ENCODE measurements at regions not wholly inside any gene's neighbourhood (a gene's known extent, or its start where the extent isn't known, plus 50 kb on each side); places are given as distances from the start of the nearest gene placed in this dataset.

- Histone ChIP-seq H3K4me3 (ENCODE audit: low read length) (no peak overlapping the region), H3K27me3 (ENCODE audit: insufficient read depth, low read length, poor library complexity, severe bottlenecking) (no peaks in the 10 kb centered on the region), H3K9me3 (ENCODE audit: low read length) (no peaks in the 10 kb centered on the region), H3K27ac (ENCODE audit: low read depth, low read length) (no peak overlapping the region), H3K4me1 (ENCODE audit: insufficient read depth, low read length) (no peaks in the 10 kb centered on the region), H3K36me3 (ENCODE audit: insufficient read depth, low read length) (no peaks in the 10 kb centered on the region)
- ChIA-PET POLR2A (no interaction called here), CTCF (no interaction called here)
- Mint-ChIP-seq H3K9me3 (peaks cover 0 to 15% (median 1%) of the 10 kb centered on the region in 5 donors), H3K4me3 (no peak overlapping the region), H3K4me1 (no peaks in the 10 kb centered on the region), H3K36me3 (no peaks in the 10 kb centered on the region), H3K27ac (peak overlapping the region in 1 of 8 donors; percentile 58), H3K27me3 (no peaks in the 10 kb centered on the region)
- DNase-seq = no peak
These were observed 154.8 kb upstream of the RGS18 start for GRCh38 chr1:192003295-192004077.

DNA sequence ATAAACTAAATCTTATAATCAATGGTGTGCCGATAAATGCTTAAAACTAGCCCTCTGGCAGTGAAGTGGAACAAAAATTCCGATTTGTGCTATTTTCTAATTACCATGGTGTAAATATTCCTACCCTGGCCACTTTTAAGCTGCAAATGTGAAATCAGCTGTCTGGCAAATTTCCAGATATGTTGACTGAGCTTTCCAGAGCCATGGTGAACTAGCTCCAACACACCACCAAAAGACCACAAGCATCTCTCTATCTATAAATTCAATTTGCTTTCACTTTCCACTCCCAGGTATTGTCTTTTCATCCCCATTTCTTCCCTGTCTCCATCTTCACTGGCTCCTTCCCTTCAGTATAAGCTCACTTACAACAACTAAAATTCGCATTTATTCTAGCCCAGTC is 152.3 kb upstream of the RGS18 start:
- Histone ChIP-seq H3K27ac (ENCODE audit: low read depth, low read length) (no peak overlapping the region), H3K9me3 (ENCODE audit: low read length) (no peaks in the 10 kb centered on the region), H3K27me3 (ENCODE audit: insufficient read depth, low read length, poor library complexity, severe bottlenecking) (no peaks in the 10 kb centered on the region), H3K4me3 (ENCODE audit: low read length) (no peak overlapping the region), H3K36me3 (ENCODE audit: insufficient read depth, low read length) (no peaks in the 10 kb centered on the region), H3K4me1 (ENCODE audit: insufficient read depth, low read length) (no peaks in the 10 kb centered on the region)
- H3K36me3 Mint-ChIP-seq = no peaks in the 10 kb centered on the region
- no peaks in the 10 kb centered on the region for H3K27me3 Mint-ChIP-seq
- no peak overlapping the region for H3K27ac Mint-ChIP-seq
- DNase-seq = no peak
- ChIA-PET CTCF (no interaction called here), POLR2A (no interaction called here)
- H3K9me3 Mint-ChIP-seq = peaks cover 0 to 21% (median 0%) of the 10 kb centered on the region in 5 donors
- no peaks in the 10 kb centered on the region for H3K4me1 Mint-ChIP-seq
- no peak overlapping the region for H3K4me3 Mint-ChIP-seq

DNA sequence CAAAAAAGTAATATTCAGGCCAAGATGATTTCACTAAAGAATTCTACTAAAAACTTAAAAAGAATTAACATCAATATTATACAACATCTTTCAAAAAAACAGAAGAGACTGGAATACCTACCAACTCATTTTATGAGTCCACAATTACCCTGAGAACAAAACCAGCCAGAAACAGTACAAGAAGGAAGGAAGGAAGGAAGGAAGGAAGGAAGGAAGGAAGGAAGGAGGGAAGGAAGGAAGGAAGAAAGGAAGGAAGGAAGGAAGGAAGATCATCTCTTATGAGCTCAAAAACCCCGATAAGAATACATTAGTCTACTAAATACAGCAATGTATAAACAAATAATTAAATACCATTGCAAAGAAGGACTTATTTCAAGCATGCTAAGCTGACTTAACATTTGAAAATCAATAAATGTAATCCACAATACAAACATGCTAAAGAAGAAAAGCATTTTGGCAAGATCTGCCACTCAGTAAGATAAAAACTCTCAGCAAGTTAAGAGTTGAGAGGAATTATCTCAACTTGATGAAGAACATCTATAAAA is 149.9 kb upstream of the RGS18 start:
- Mint-ChIP-seq H3K4me3 (no peak overlapping the region), H3K36me3 (no peaks in the 10 kb centered on the region), H3K4me1 (no peaks in the 10 kb centered on the region), H3K27ac (no peak overlapping the region), H3K9me3 (peaks cover 0 to 21% (median 0%) of the 10 kb centered on the region in 5 donors), H3K27me3 (no peaks in the 10 kb centered on the region)
- ChIA-PET CTCF (no interaction called here), POLR2A (no interaction called here)
- no peak for DNase-seq
- Histone ChIP-seq H3K36me3 (ENCODE audit: insufficient read depth, low read length) (no peaks in the 10 kb centered on the region), H3K4me1 (ENCODE audit: insufficient read depth, low read length) (no peaks in the 10 kb centered on the region), H3K4me3 (ENCODE audit: low read length) (no peak overlapping the region), H3K9me3 (ENCODE audit: low read length) (no peaks in the 10 kb centered on the region), H3K27me3 (ENCODE audit: insufficient read depth, low read length, poor library complexity, severe bottlenecking) (no peaks in the 10 kb centered on the region), H3K27ac (ENCODE audit: low read depth, low read length) (no peak overlapping the region)

- no peaks in the 10 kb centered on the region for H3K36me3 ChIP-seq (ENCODE audit: insufficient read depth, low read length)
- Mint-ChIP-seq H3K27me3 (no peaks in the 10 kb centered on the region), H3K9me3 (peaks cover 0 to 15% (median 2%) of the 10 kb centered on the region in 5 donors), H3K4me3 (no peak overlapping the region), H3K27ac (no peak overlapping the region), H3K4me1 (no peaks in the 10 kb centered on the region), H3K36me3 (no peaks in the 10 kb centered on the region)
- H3K9me3 ChIP-seq (ENCODE audit: low read length) = no peaks in the 10 kb centered on the region
- CTCF ChIA-PET = no interaction called here
- POLR2A ChIA-PET = no interaction called here
- H3K4me1 ChIP-seq (ENCODE audit: insufficient read depth, low read length) = no peaks in the 10 kb centered on the region
- H3K27ac ChIP-seq (ENCODE audit: low read depth, low read length) = no peak overlapping the region
- no peak for DNase-seq
- H3K4me3 ChIP-seq (ENCODE audit: low read length) = no peak overlapping the region
- H3K27me3 ChIP-seq (ENCODE audit: insufficient read depth, low read length, poor library complexity, severe bottlenecking) = no peaks in the 10 kb centered on the region
These were observed 147.9 kb upstream of the RGS18 start for GRCh38 chr1:192010406-192010805.

DNA sequence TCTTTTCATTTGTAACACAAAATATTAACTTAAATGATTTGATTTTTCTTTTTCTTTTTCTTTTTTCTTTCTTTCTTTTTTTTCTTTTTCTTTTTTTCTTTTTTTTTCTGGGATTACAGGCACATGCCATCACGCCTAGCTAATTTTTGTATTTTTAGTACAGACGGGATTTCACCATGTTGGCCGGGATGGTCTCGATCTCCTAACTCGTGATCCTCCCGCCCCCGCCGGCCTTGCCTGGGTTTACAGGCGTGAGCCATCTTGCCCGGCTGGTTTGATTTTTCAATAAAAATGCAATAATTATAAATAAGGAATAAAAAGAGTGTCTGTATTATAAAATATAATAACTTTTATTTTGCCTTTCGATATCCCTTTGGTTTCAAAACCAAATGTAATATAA is 146.7 kb upstream of the RGS18 start:
- CTCF ChIA-PET = no interaction called here
- Histone ChIP-seq H3K9me3 (ENCODE audit: low read length) (no peaks in the 10 kb centered on the region), H3K27ac (ENCODE audit: low read depth, low read length) (no peak overlapping the region), H3K36me3 (ENCODE audit: insufficient read depth, low read length) (no peaks in the 10 kb centered on the region), H3K27me3 (ENCODE audit: insufficient read depth, low read length, poor library complexity, severe bottlenecking) (no peaks in the 10 kb centered on the region), H3K4me3 (ENCODE audit: low read length) (no peak overlapping the region), H3K4me1 (ENCODE audit: insufficient read depth, low read length) (no peaks in the 10 kb centered on the region)
- DNase-seq = no peak
- Mint-ChIP-seq H3K4me3 (no peak overlapping the region), H3K4me1 (no peaks in the 10 kb centered on the region), H3K27me3 (no peaks in the 10 kb centered on the region), H3K36me3 (no peaks in the 10 kb centered on the region), H3K9me3 (peaks cover 0 to 11% (median 2%) of the 10 kb centered on the region in 5 donors), H3K27ac (no peak overlapping the region)
- POLR2A ChIA-PET = no interaction called here

GRCh38 chr1:192022827-192023226 is 135.4 kb upstream of the RGS18 start:
- H3K36me3 ChIP-seq (ENCODE audit: insufficient read depth, low read length) = no peaks in the 10 kb centered on the region
- H3K9me3 Mint-ChIP-seq = peaks cover 10 to 36% (median 14%) of the 10 kb centered on the region in 5 donors
- CTCF ChIA-PET = no interaction called here

DNA sequence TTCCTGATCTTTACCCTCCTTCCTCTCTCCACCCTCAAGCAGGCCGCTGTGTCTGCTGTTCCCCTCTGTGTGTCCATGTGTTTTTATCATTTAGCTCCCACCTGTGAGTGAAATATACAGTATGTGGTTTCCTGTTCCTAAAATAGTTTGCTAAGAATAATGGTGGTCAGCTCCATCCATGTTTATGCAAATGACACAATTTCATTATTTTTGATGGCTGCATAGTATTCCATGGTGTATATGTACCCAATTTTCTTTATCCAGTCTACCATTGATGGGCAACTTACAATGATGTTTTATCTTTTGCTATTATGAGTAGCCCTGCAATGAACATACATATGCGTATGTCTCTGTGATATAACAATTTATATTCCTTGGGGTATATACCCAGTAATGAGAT is 133.4 kb upstream of the RGS18 start:
- DNase-seq = no peak
- Histone ChIP-seq H3K4me3 (ENCODE audit: low read length) (no peak overlapping the region), H3K4me1 (ENCODE audit: insufficient read depth, low read length) (no peaks in the 10 kb centered on the region), H3K36me3 (ENCODE audit: insufficient read depth, low read length) (no peaks in the 10 kb centered on the region), H3K27me3 (ENCODE audit: insufficient read depth, low read length, poor library complexity, severe bottlenecking) (no peaks in the 10 kb centered on the region), H3K9me3 (ENCODE audit: low read length) (no peaks in the 10 kb centered on the region), H3K27ac (ENCODE audit: low read depth, low read length) (no peak overlapping the region)
- Mint-ChIP-seq H3K4me1 (no peaks in the 10 kb centered on the region), H3K27ac (no peak overlapping the region), H3K4me3 (no peak overlapping the region), H3K9me3 (peaks cover 9 to 43% (median 13%) of the 10 kb centered on the region in 5 donors), H3K36me3 (no peaks in the 10 kb centered on the region), H3K27me3 (no peaks in the 10 kb centered on the region)
- ChIA-PET CTCF (no interaction called here), POLR2A (no interaction called here)

More at GRCh38 chr1:192022827-192023226, 135.4 kb upstream of the RGS18 start:
- H3K4me3 Mint-ChIP-seq = no peak overlapping the region
- H3K4me1 Mint-ChIP-seq = no peaks in the 10 kb centered on the region
- no peaks in the 10 kb centered on the region for H3K27me3 Mint-ChIP-seq
- Histone ChIP-seq H3K9me3 (ENCODE audit: low read length) (no peaks in the 10 kb centered on the region), H3K4me1 (ENCODE audit: insufficient read depth, low read length) (no peaks in the 10 kb centered on the region), H3K4me3 (ENCODE audit: low read length) (no peak overlapping the region), H3K27me3 (ENCODE audit: insufficient read depth, low read length, poor library complexity, severe bottlenecking) (no peaks in the 10 kb centered on the region), H3K27ac (ENCODE audit: low read depth, low read length) (no peak overlapping the region)
- no peak for DNase-seq
- POLR2A ChIA-PET = no interaction called here
- no peak overlapping the region for H3K27ac Mint-ChIP-seq
- no peaks in the 10 kb centered on the region for H3K36me3 Mint-ChIP-seq

DNA sequence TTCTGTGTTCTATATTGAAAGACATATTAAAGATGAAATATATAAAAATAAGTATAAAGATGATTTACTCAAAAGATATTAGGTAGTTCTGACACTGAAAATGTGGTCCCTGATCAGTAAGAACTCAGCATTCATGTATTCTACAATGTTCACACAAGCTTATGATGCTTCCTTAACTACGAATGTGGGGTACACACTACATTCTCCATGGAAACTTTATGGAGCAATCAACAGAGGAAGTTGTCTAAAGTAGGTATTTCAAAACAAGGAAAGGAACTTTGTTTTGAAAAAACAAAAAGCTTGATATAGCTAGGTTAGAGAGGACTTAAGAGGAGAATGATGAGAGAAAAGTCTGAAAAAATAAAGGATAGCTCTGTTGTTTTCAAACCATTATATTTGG is 119.7 kb upstream of the RGS18 start:
- POLR2A ChIA-PET = no interaction called here
- Histone ChIP-seq H3K4me3 (ENCODE audit: low read length) (no peak overlapping the region), H3K27ac (ENCODE audit: low read depth, low read length) (no peak overlapping the region), H3K36me3 (ENCODE audit: insufficient read depth, low read length) (no peaks in the 10 kb centered on the region), H3K9me3 (ENCODE audit: low read length) (peaks cover 4% of the 10 kb centered on the region), H3K27me3 (ENCODE audit: insufficient read depth, low read length, poor library complexity, severe bottlenecking) (no peaks in the 10 kb centered on the region), H3K4me1 (ENCODE audit: insufficient read depth, low read length) (no peaks in the 10 kb centered on the region)
- Mint-ChIP-seq H3K27me3 (no peaks in the 10 kb centered on the region), H3K9me3 (peaks cover 0 to 17% (median 6%) of the 10 kb centered on the region in 5 donors), H3K4me3 (no peak overlapping the region), H3K36me3 (no peaks in the 10 kb centered on the region), H3K27ac (no peak overlapping the region), H3K4me1 (no peaks in the 10 kb centered on the region)
- no peak for DNase-seq
- CTCF ChIA-PET = no interaction called here
